Heart left ventricle (tissue), 16 donors: ENCODE measurements at regions not wholly inside any gene's neighbourhood (a gene's known extent, or its start where the extent isn't known, plus 50 kb on each side); places are given as distances from the start of the nearest gene placed in this dataset.

Source experiments
- ATAC-seq, 4 donors: fragments of 200-7000 bp; cut with Tn5 transposase; one replicate each; pipeline ENCODE4 v1.9.1; 2020 to 2022; ENCODE audit warnings: moderate library complexity in 4 of 4, mild to moderate bottlenecking in 3 of 4, moderate number of reproducible peaks in 1 of 4
- DNase-seq, 5 donors: peaks; one replicate each; pipeline ENCODE4 v3.0.0-alpha.2; 2020
- H3K27ac ChIP-seq, 12 donors: fragments of 200-600 bp; sonication (generic) in 4 of 12; one replicate each; pipeline versions ENCODE4 v1.5.0 to v1.8.0; 2016 to 2022; ENCODE audit warnings: mild to moderate bottlenecking in 2 of 12
- H3K27me3 ChIP-seq, 9 donors: fragments of 200-600 bp; sonication (generic) in 2 of 9; one replicate each; pipeline versions ENCODE4 v1.5.1 to v1.8.0; 2016 to 2022; ENCODE audit warnings: mild to moderate bottlenecking in 3 of 9
- H3K36me3 ChIP-seq, 9 donors: fragments of 200-600 bp; sonication (generic) in 2 of 9; one replicate each; pipeline versions ENCODE4 v1.5.0 to v1.8.0; 2018 to 2022; ENCODE audit warnings: mild to moderate bottlenecking in 2 of 9
- H3K4me1 ChIP-seq, 12 donors: fragments of 200-600 bp; sonication (generic) in 4 of 12; one replicate each; pipeline versions ENCODE4 v1.5.0 to v1.8.0; 2016 to 2022; ENCODE audit warnings: mild to moderate bottlenecking in 3 of 12
- H3K4me3 ChIP-seq, 12 donors: fragments of 200-600 bp; sonication (generic) in 4 of 12; one replicate each; pipeline versions ENCODE4 v1.5.0 to v1.8.0; 2017 to 2022; ENCODE audit warnings: mild to moderate bottlenecking in 9 of 12, moderate library complexity in 4 of 12
- H3K9me3 ChIP-seq, 12 donors: fragments of 200-600 bp; sonication (generic) in 4 of 12; one replicate each; pipeline versions ENCODE4 v1.5.0 to v1.8.0; 2016 to 2022; ENCODE audit warnings: mild to moderate bottlenecking in 1 of 12
- POLR2A ChIP-seq, 2 donors: fragments of 450-650 bp; IDR thresholded peaks; one replicate each; pipeline ENCODE4 v1.6.1; 2017; ENCODE audit warnings: antibody characterized with exemption in 2 of 2, mild to moderate bottlenecking in 2 of 2, moderate library complexity in 2 of 2
- WGBS, 4 donors: extraction: QIAGEN DNeasy Blood & Tissue Kit in 2 of 4; methylation state at CpG; one replicate each; pipeline versions ENCODE4 v1.1.5 to v1.1.7; 2013 to 2018; 5-methylcytosine and 5-hydroxymethylcytosine counted together
- intact Hi-C, 10 donors: fragments of 100-400 bp; cut with DNase I; formaldehyde crosslinking; loops; one replicate each; pipeline versions ENCODE4 v1.11.1 to v1.14.2; 2022
- TF ChIP-seq, protein P1 (sequence below), 12 donors: fragments of 200-600 bp; sonication (generic) in 4 of 12; IDR thresholded peaks; one replicate each; pipeline versions ENCODE4 v1.5.0 to v1.8.0; 2018 to 2022; ENCODE audit warnings: antibody characterized with exemption in 12 of 12, mild to moderate bottlenecking in 5 of 12
- donor health status: ischemic (EF 13 %, LVEDD 7.1; RV severe dilation, severe dysfunction).
- donor health status: healthy with polysubstance abuse.
- donor health status: DM: no; HTN: yes; CAD: no.
- donor health status: DM: no; HTN: no; CAD: no.
- donor health status: ischemic (EF 25% LVEDD 6.9; RV normal size, moderate dysfunction).
- donor health status: ischemic (EF 25% LVEDD 5.7; RV mildly dilated, moderate dysfunction).
- donor health status: healthy.
- donor health status: DM: yes; HTN: yes; CAD: no.
- donor health status: ischemic (EF 35%, LVEDD 5.7; RV mildly dilated, moderate dysfunction).
- donor health status: nonischemic (EF 11% LVEDD 7.7; RV severe dilation, severe dysfunction).
- donor health status: DM: yes; HTN: yes; CAD: no.
- donor health status: PGD.
- donor health status: ischemic (EF 29% LVEDD 5.4; RV normal size, mild dysfunction).
- donor health status: nonischemic (EF 23%, LVEDD 6.1; RV moderate dilation, normal function).

DNA sequence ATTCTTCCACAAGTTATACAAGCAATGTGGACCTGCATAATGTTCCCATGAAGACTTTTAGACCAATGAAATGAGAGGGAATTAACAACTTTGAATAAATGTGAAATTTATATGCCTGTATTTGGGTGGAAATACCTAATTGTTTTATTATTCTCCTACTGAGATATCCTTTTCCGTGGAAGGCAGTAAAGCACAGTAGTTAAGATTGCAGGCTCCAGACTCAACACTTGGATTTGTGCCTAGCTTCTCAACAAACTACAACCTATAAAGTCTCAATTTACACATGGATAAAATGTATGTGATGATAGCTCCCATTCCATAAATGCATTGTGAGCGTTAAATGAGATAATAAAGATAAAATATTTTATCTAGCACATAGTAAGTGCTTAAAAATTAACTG is 857.8 kb downstream of the CENPC start:
- ATAC-seq (no peak), DNase-seq (no peak)
- intact Hi-C loops: no loop called here
- Histone ChIP-seq H3K36me3 (no peaks in the 10 kb centered on the region), H3K27ac (no peak overlapping the region), H3K4me1 (no peaks in the 10 kb centered on the region), H3K27me3 (no peaks in the 10 kb centered on the region), H3K4me3 (no peak overlapping the region), H3K9me3 (no peaks in the 10 kb centered on the region)
- TF ChIP-seq POLR2A (IDR thresholded peaks at IDR 0.05): no peak
- TF ChIP-seq, protein P1, sequence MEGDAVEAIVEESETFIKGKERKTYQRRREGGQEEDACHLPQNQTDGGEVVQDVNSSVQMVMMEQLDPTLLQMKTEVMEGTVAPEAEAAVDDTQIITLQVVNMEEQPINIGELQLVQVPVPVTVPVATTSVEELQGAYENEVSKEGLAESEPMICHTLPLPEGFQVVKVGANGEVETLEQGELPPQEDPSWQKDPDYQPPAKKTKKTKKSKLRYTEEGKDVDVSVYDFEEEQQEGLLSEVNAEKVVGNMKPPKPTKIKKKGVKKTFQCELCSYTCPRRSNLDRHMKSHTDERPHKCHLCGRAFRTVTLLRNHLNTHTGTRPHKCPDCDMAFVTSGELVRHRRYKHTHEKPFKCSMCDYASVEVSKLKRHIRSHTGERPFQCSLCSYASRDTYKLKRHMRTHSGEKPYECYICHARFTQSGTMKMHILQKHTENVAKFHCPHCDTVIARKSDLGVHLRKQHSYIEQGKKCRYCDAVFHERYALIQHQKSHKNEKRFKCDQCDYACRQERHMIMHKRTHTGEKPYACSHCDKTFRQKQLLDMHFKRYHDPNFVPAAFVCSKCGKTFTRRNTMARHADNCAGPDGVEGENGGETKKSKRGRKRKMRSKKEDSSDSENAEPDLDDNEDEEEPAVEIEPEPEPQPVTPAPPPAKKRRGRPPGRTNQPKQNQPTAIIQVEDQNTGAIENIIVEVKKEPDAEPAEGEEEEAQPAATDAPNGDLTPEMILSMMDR (IDR thresholded peaks at IDR 0.05): no peak
- 49 to 57% (median 54%) methylated on average over 2 of the region's 2 CpGs for WGBS, 4 donors

DNA sequence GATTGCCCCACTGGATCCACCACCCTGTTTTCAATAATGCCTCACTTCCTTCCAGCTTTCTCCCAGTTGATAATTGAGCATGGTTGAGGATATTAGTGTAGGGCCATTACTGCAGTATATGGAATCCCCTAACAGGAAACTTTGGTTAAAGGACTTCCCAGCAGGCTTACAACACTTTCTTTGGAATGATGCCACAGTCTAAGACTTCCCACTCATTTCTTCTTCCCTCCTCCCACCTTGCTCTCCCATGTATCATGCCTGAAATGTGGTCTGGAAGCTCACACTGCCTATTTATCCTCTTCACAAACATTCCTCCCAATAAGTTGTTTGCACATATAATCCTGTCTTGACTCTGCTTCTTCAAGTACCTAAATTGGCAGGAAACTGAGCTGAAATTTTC is 863.3 kb downstream of the CENPC start:
- Histone ChIP-seq H3K9me3 (peaks cover 0 to 8% (median 0%) of the 10 kb centered on the region in 12 donors), H3K4me1 (no peaks in the 10 kb centered on the region), H3K36me3 (no peaks in the 10 kb centered on the region), H3K4me3 (no peak overlapping the region), H3K27ac (no peak overlapping the region), H3K27me3 (no peaks in the 10 kb centered on the region)
- DNase-seq (no peak), ATAC-seq (no peak)
- intact Hi-C loops: no loop called here
- TF ChIP-seq, protein P1 (IDR thresholded peaks at IDR 0.05): no peak
- no peak for TF ChIP-seq POLR2A (IDR thresholded peaks at IDR 0.05)

DNA sequence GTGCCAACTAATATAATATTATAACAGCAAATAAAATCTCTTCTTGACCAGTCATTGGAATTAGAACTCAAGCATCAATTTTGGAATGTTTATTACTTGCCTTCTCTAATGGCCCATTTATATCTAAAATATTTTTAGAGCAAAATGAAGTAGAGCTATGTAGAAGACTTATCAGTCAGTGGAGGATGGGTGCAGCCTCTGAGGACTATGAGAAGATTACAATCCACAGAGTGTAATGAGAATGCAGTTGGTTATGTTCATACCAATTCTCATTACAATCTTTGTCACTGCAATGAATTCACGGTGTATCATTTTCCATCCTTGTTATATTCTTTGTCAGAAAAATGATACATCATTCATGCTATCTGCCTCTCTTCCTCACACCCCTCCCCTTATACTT is 878.1 kb downstream of the CENPC start:
- H3K27ac ChIP-seq: no peak overlapping the region
- WGBS, 4 donors: 82 to 93% (median 91%) methylated on average over 1 of the region's 1 CpG
- DNase-seq: no peak
- no peaks in the 10 kb centered on the region for H3K36me3 ChIP-seq
- no peak overlapping the region for H3K4me3 ChIP-seq
- H3K9me3 ChIP-seq: no peaks in the 10 kb centered on the region
- no peaks in the 10 kb centered on the region for H3K27me3 ChIP-seq
- intact Hi-C loops: no loop called here
- TF ChIP-seq POLR2A (IDR thresholded peaks at IDR 0.05): no peak
- TF ChIP-seq, protein P1 (IDR thresholded peaks at IDR 0.05): no peak
- no peaks in the 10 kb centered on the region for H3K4me1 ChIP-seq
- no peak for ATAC-seq

DNA sequence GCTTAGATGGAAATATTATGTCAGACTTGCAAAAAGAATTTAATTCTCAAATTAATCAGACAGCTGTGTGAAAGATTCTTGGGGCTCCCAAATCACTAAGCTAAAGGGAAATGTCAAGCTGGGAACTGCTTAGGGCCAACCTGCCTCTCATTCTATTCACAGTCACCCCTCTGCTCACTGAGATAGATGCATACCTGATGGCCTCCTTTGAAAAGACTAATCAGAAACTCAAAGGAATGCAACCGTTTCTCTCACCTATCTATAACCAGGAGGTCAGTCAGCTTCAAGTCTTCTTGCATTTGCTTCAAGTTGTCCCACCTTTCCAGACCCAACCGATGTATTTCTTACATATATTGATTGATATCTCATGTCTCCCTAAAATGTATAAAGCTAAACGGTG is 882.7 kb downstream of the CENPC start:
- no peaks in the 10 kb centered on the region for H3K4me1 ChIP-seq
- H3K36me3 ChIP-seq: no peaks in the 10 kb centered on the region
- no peaks in the 10 kb centered on the region for H3K27me3 ChIP-seq
- 65 to 72% (median 70%) methylated on average over 3 of the region's 3 CpGs for WGBS, 4 donors
- intact Hi-C loops: no loop called here
- DNase-seq (no peak), ATAC-seq (no peak)
- no peak overlapping the region for H3K27ac ChIP-seq
- H3K9me3 ChIP-seq: no peaks in the 10 kb centered on the region
- H3K4me3 ChIP-seq: no peak overlapping the region
- TF ChIP-seq POLR2A (IDR thresholded peaks at IDR 0.05): no peak
- TF ChIP-seq, protein P1 (IDR thresholded peaks at IDR 0.05): no peak
